ENCODE measurements at regions not wholly inside any gene's neighbourhood (a gene's known extent, or its start where the extent isn't known, plus 50 kb on each side); places are given as distances from the start of the nearest gene placed in this dataset.
"Not testable (repeated sequence)": the region's sequence is repeated elsewhere in the genome, so short reads cannot be mapped to it uniquely, and the experiment has no call there.

GRCh38 chr12:8390001-8390777, 65.6 kb upstream of the CLEC6A start:
- TF ChIP-seq CTCF (IDR thresholded peaks at IDR 0.05; ENCODE audit: low read length) = peak; percentile 63
- TF ChIP-seq EZH2 (IDR thresholded peaks at IDR 0.05; ENCODE audit: borderline replicate concordance, low read length) = not testable (repeated sequence)
